Lung (tissue), 11 donors: ENCODE measurements at regions not wholly inside any gene's neighbourhood (a gene's known extent, or its start where the extent isn't known, plus 50 kb on each side); places are given as distances from the start of the nearest gene placed in this dataset.

Source experiments
- ATAC-seq: fragments of 200-7000 bp; cut with Tn5 transposase; one replicate; pipeline ENCODE4 v1.9.1; 2020; ENCODE audit warnings: moderate number of reproducible peaks; ENCODE audit not compliant: insufficient read depth, low FRiP score
- DNase-seq, 3 donors: peaks; one replicate each; pipeline ENCODE4 v3.0.0-alpha.2; 2013 to 2017
- H3K27ac ChIP-seq, 2 donors: one replicate each; pipeline ENCODE4 v1.5.1; 2013; ENCODE audit warnings: mild to moderate bottlenecking in 2 of 2, moderate library complexity in 2 of 2, control low read depth in 1 of 2, inconsistent platforms in 1 of 2, low read depth in 1 of 2, low read length in 1 of 2
- H3K27me3 ChIP-seq, 3 donors: one replicate each; pipeline ENCODE4 v1.5.1; 2013; ENCODE audit warnings: low read length in 2 of 3; ENCODE audit not compliant: control insufficient read depth in 3 of 3, insufficient read depth in 3 of 3
- H3K36me3 ChIP-seq, 4 donors: one replicate each; pipeline ENCODE4 v1.5.1; 2013; ENCODE audit warnings: low read length in 4 of 4, mild to moderate bottlenecking in 1 of 4, moderate library complexity in 1 of 4; ENCODE audit not compliant: control insufficient read depth in 4 of 4, insufficient read depth in 4 of 4
- H3K4me1 ChIP-seq, 5 donors: one replicate each; pipeline ENCODE4 v1.5.1; 2013; ENCODE audit warnings: low read length in 5 of 5, mild to moderate bottlenecking in 2 of 5, moderate library complexity in 1 of 5; ENCODE audit not compliant: control insufficient read depth in 5 of 5, insufficient read depth in 5 of 5
- H3K4me3 ChIP-seq: one replicate; pipeline ENCODE4 v1.5.1; 2013; ENCODE audit warnings: mild to moderate bottlenecking, control low read depth, moderate library complexity
- H3K9ac ChIP-seq, 2 donors: one replicate each; pipeline ENCODE4 v1.5.1; 2013; ENCODE audit warnings: low read length in 2 of 2, control low read depth in 1 of 2; ENCODE audit not compliant: insufficient read depth in 1 of 2
- H3K9me3 ChIP-seq, 4 donors: one replicate each; pipeline ENCODE4 v1.5.1; 2013; ENCODE audit warnings: low read length in 3 of 4, mild to moderate bottlenecking in 1 of 4, moderate library complexity in 1 of 4; ENCODE audit not compliant: control insufficient read depth in 4 of 4, insufficient read depth in 3 of 4
- WGBS, 2 donors: extraction: QIAGEN DNeasy Blood & Tissue Kit; methylation state at CpG; one replicate each; pipeline ENCODE4 v1.1.7; 2013; 5-methylcytosine and 5-hydroxymethylcytosine counted together
- TF ChIP-seq, protein P1 (sequence below): IDR thresholded peaks from 2 replicates; pipeline ENCODE4 v1.5.1; 2012; ENCODE audit warnings: mild to moderate bottlenecking; ENCODE audit errors: control extremely low read depth, extremely low read depth
- donor health status: control.
- donor health status: control.
- donor health status: Bipolar disorder and iron deficiency.
- donor health status: healthy.
- donor health status: DM: yes; HTN: yes; CAD: no.

DNA sequence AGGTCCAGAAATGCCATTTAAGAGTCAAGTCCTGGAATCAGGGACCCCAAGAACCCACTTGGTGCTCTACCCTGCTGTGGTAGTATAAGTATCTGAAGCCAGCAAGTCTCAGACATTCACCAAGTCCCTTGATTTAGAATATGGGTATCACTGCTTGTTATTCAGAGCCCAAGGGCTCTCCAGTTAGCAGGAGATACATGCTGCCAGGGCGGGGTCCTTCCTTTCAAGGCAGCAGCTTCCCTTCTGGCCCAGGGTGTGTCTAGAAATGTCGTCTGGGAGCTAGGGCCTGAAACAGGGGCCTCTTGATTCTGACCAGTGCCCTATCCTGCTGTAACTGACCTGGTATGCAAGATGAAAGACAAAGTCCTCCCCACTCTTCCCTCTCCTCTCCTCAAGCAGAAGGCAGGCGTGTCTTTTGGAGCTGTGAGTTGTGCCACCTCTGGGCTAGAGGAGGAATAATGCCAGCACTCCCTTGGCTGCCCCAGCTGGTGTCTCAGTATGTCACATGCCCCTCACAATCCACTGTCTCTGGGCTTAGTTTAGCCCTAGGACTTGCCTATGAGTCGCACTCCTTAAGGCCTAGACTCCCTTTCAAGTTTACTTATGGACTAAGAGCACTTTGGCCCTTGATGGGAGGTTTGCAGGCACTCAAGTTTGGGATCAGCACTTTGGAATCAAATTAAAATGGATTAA is 200.2 kb downstream of the MRPL39 start:
- WGBS, 2 donors: 72 to 84% methylated on average over 4 of the region's 4 CpGs
- Histone ChIP-seq H3K9ac (no peak overlapping the region), H3K27me3 (no peaks in the 10 kb centered on the region), H3K27ac (no peak overlapping the region), H3K9me3 (peaks cover 0 to 2% (median 0%) of the 10 kb centered on the region in 4 donors), H3K36me3 (no peaks in the 10 kb centered on the region), H3K4me1 (peaks cover 0 to 3% (median 0%) of the 10 kb centered on the region in 5 donors), H3K4me3 (no peak overlapping the region)
- DNase-seq: no peak
- no peak for ATAC-seq
- TF ChIP-seq, protein P1, sequence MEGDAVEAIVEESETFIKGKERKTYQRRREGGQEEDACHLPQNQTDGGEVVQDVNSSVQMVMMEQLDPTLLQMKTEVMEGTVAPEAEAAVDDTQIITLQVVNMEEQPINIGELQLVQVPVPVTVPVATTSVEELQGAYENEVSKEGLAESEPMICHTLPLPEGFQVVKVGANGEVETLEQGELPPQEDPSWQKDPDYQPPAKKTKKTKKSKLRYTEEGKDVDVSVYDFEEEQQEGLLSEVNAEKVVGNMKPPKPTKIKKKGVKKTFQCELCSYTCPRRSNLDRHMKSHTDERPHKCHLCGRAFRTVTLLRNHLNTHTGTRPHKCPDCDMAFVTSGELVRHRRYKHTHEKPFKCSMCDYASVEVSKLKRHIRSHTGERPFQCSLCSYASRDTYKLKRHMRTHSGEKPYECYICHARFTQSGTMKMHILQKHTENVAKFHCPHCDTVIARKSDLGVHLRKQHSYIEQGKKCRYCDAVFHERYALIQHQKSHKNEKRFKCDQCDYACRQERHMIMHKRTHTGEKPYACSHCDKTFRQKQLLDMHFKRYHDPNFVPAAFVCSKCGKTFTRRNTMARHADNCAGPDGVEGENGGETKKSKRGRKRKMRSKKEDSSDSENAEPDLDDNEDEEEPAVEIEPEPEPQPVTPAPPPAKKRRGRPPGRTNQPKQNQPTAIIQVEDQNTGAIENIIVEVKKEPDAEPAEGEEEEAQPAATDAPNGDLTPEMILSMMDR: no peak

DNA sequence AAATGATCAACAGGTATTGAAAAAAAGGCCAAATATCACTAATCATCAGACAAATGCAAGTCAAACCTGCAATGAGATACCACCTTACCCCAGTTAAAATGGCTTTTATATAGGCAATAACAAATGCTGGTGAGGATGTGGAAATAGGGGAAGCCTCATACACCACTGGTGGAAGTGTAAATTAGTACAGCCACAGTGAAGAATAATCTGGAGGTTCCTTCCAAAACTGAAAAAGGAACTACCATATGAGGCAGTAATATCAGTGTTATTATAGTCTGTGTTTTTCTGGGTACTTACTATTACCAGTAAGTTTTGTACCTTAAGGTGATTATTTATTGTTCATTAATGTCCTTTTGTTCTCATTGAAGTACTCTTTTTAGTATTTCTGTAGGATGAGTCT is 201.3 kb downstream of the MRPL39 start:
- DNase-seq: no peak
- Histone ChIP-seq H3K27ac (no peak overlapping the region), H3K27me3 (no peaks in the 10 kb centered on the region), H3K4me3 (no peak overlapping the region), H3K9me3 (peaks cover 0 to 2% (median 0%) of the 10 kb centered on the region in 4 donors), H3K4me1 (peaks cover 0 to 3% (median 0%) of the 10 kb centered on the region in 5 donors), H3K36me3 (no peaks in the 10 kb centered on the region), H3K9ac (no peak overlapping the region)
- TF ChIP-seq, protein P1: no peak
- no peak for ATAC-seq

DNA sequence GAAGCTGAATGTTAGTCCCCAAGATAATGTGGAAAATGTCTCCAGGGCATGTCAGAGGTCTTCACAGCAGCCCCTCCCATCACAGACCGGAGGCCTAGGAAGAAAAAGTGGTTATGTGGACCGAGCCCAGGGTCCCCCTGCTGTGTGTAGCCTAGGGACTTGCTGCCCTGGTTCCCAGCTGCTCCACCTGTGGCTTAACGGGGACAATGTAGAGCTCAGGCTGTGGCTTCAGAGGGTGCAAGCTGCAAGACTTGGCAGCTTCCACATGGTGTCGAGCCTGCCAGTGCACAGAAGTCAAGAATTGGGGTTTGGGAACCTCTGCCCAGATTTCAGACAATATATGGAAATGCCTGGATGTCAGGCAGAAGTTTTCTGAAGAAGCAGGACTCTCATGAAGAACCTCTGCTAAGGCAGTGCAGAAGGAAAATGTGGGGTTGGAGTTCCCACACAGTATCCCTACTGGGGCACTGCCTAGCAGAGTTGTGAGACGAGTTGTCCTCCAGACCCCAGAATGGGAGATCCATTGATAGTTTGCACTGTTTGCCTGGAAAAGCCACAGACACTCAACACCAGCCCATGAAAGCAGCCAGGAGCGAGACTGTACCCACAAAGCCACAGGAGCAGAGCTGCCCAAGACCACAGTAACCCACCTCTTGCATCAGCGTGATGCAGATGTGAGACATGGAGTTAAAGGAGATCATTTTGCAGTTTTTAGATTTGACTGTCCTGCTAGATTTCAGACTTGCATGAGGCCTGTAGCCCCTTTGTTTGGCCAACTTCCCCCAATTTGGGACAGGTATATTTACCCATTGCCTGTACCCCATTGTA is 204.9 kb downstream of the MRPL39 start:
- DNase-seq (no peak), ATAC-seq (no peak)
- WGBS, 2 donors: 68 to 74% methylated on average over 7 of the region's 7 CpGs
- peaks cover 0 to 3% (median 0%) of the 10 kb centered on the region in 5 donors for H3K4me1 ChIP-seq
- H3K4me3 ChIP-seq: no peak overlapping the region
- H3K27me3 ChIP-seq: no peaks in the 10 kb centered on the region
- H3K9me3 ChIP-seq: peaks cover 0 to 2% (median 0%) of the 10 kb centered on the region in 4 donors
- H3K36me3 ChIP-seq: no peaks in the 10 kb centered on the region
- H3K9ac ChIP-seq: no peak overlapping the region
- TF ChIP-seq, protein P1: no peak
- no peak overlapping the region for H3K27ac ChIP-seq
